HCT116 (cell line): ENCODE measurements at regions not wholly inside any gene's neighbourhood (a gene's known extent, or its start where the extent isn't known, plus 50 kb on each side); places are given as distances from the start of the nearest gene placed in this dataset.

Experiments
- ATAC-seq: fragments of 200-7000 bp; cut with Tn5 transposase; 2 replicates; pipeline ENCODE4 v1.9.1; 2020; ENCODE audit warnings: mild to moderate bottlenecking, moderate library complexity
- BruUV-seq: library from RNA; stranded (reverse); fragments of 400-500 nt; replicated peaks from 2 replicates; lab custom pipeline; 2021; lab: Mats Ljungman, UMichigan
- CTCF ChIA-PET: fragments of 300-600 bp; sonication (Branson Sonifier 250); formaldehyde crosslinking; loops from one replicate; lab custom pipeline; 2021; ENCODE audit warnings: antibody characterized with exemption; lab: Charles Lee
- POLR2A ChIA-PET: fragments of 300-600, 350-600 bp; sonication (Branson Sonifier 250); formaldehyde crosslinking; loops from one replicate; lab custom pipeline; 2021; ENCODE audit warnings: antibody characterized with exemption; lab: Charles Lee
- RAD21 ChIA-PET, 2 experiments: fragments of 300-600 bp; sonication (Branson Sonifier 250); formaldehyde crosslinking; loops; one replicate each; lab custom pipeline; 2023; ENCODE audit warnings: low total read pairs in 2 of 2; ENCODE audit not compliant: uncharacterized antibody in 2 of 2, unreplicated experiment in 2 of 2, low non-redundant PET in 1 of 2; lab: Charles Lee
- DNase-seq: peaks from one replicate; pipeline ENCODE4 v3.0.0-alpha.2; 2010; ENCODE audit warnings: low read depth, low spot score
- H2AFZ ChIP-seq: fragments of 200-600 bp; shearing (Covaris generic), sonication (generic); 2 replicates; pipeline ENCODE4 v1.6.1; 2017; ENCODE audit warnings: low read depth, mixed run types, mixed read lengths, antibody characterized with exemption, low read length; ENCODE audit not compliant: poor library complexity, severe bottlenecking
- H3K27ac ChIP-seq: 2 replicates; pipeline ENCODE4 v1.5.1; 2012; ENCODE audit warnings: low read depth, low read length
- H3K27me3 ChIP-seq: fragments of 200-600 bp; sonication (generic); 2 replicates; pipeline ENCODE4 v1.6.1; 2016; ENCODE audit warnings: mixed run types, low read length, mixed read lengths; ENCODE audit not compliant: insufficient read depth
- H3K36me3 ChIP-seq, 2 experiments: fragments of 200-500 bp in 1 of 2; fragments of 200-600 bp in 1 of 2; sonication (Bioruptor generic) in 1 of 2; sonication (generic) in 1 of 2; 2 replicates each; pipeline versions ENCODE4 v1.5.1 to v1.6.1; 2014 to 2016; ENCODE audit warnings: low read length in 2 of 2, inconsistent platforms in 1 of 2, mixed read lengths in 1 of 2, mixed run types in 1 of 2; ENCODE audit not compliant: insufficient read depth in 2 of 2, control insufficient read depth in 1 of 2
- H3K4me1 ChIP-seq, 2 experiments: fragments of 200-600 bp in 1 of 2; sonication (generic) in 1 of 2; 2 replicates each; pipeline versions ENCODE4 v1.5.1 to v1.6.1; 2012 to 2017; ENCODE audit warnings: low read length in 2 of 2, inconsistent platforms in 1 of 2, mild to moderate bottlenecking in 1 of 2, mixed read lengths in 1 of 2, mixed run types in 1 of 2, moderate library complexity in 1 of 2; ENCODE audit not compliant: insufficient read depth in 2 of 2, control insufficient read depth in 1 of 2
- H3K4me2 ChIP-seq: fragments of 200-600 bp; sonication (generic); 2 replicates; pipeline ENCODE4 v1.6.1; 2017; ENCODE audit warnings: mixed run types, low read length, mixed read lengths
- H3K4me3 ChIP-seq, 2 experiments: fragments of 200-600 bp in 1 of 2; sonication (generic) in 1 of 2; replicated peaks in 1 of 2; 2 replicates each; pipeline ENCODE4 v1.5.1; 2011 to 2016; ENCODE audit warnings: low read length in 2 of 2, control low read depth in 1 of 2, low read depth in 1 of 2, mild to moderate bottlenecking in 1 of 2, mixed read lengths in 1 of 2, mixed run types in 1 of 2
- H3K79me2 ChIP-seq: fragments of 200-600 bp; sonication (generic); 2 replicates; pipeline ENCODE4 v1.6.1; 2017; ENCODE audit warnings: mild to moderate bottlenecking, mixed run types, low read length, moderate library complexity, mixed read lengths; ENCODE audit not compliant: insufficient read depth
- H3K9ac ChIP-seq: fragments of 200-600 bp; sonication (generic); 2 replicates; pipeline ENCODE4 v1.6.1; 2016; ENCODE audit warnings: low read length, mixed read lengths
- H3K9me2 ChIP-seq: fragments of 200-600 bp; sonication (generic), shearing (Covaris generic); 2 replicates; pipeline ENCODE4 v1.6.1; 2017; ENCODE audit warnings: mixed run types, mild to moderate bottlenecking, moderate library complexity; ENCODE audit not compliant: insufficient read depth
- H3K9me3 ChIP-seq, 2 experiments: fragments of 200-500 bp in 1 of 2; fragments of 200-600 bp in 1 of 2; sonication (Bioruptor generic) in 1 of 2; sonication (generic) in 1 of 2; 2 replicates each; pipeline ENCODE4 v1.6.1; 2014 to 2017; ENCODE audit warnings: low read length in 2 of 2, mixed read lengths in 2 of 2, inconsistent platforms in 1 of 2, low read depth in 1 of 2, mild to moderate bottlenecking in 1 of 2, mixed run types in 1 of 2, moderate library complexity in 1 of 2; ENCODE audit not compliant: control insufficient read depth in 1 of 2, insufficient read depth in 1 of 2
- H4K20me1 ChIP-seq: fragments of 200-600 bp; sonication (generic), shearing (Covaris generic); 2 replicates; pipeline ENCODE4 v1.6.1; 2017; ENCODE audit warnings: mixed run types, mild to moderate bottlenecking, moderate library complexity; ENCODE audit not compliant: insufficient read depth
- CBX3 ChIP-seq: IDR thresholded peaks from 2 replicates; pipeline ENCODE4 v1.6.1; 2012; ENCODE audit warnings: low read depth
- EGR1 ChIP-seq: IDR thresholded peaks from 2 replicates; pipeline ENCODE4 v1.6.1; 2012; ENCODE audit warnings: low read depth
- EZH2phosphoT487 ChIP-seq: fragments of 200-600 bp; IDR thresholded peaks from 2 replicates; pipeline ENCODE4 v1.6.1; 2018; ENCODE audit warnings: antibody characterized with exemption, borderline replicate concordance
- SRF ChIP-seq: IDR thresholded peaks from 2 replicates; pipeline ENCODE4 v1.6.1; 2012; ENCODE audit warnings: low read depth
- TCF7L2 ChIP-seq: IDR thresholded peaks from 2 replicates; pipeline ENCODE4 v1.7.0; 2011; ENCODE audit warnings: borderline replicate concordance, inconsistent platforms; ENCODE audit not compliant: insufficient read depth, insufficient read length; ENCODE audit errors: extremely low read depth
- YY1 ChIP-seq: IDR thresholded peaks from 2 replicates; pipeline ENCODE4 v1.6.1; 2011; ENCODE audit warnings: low read length, low read depth, moderate library complexity, mild to moderate bottlenecking; ENCODE audit not compliant: insufficient replicate concordance; ENCODE audit errors: extremely low read depth
- intact Hi-C: fragments of 100-400 bp; cut with micrococcal nuclease; formaldehyde crosslinking; loops from 2 replicates; pipeline ENCODE4 v1.10.0; 2022
- TF ChIP-seq, protein P1 (sequence below), 3 experiments: fragments of 200-600 bp in 1 of 3; sonication (generic) in 1 of 3; IDR thresholded peaks in 2 of 3; conservative IDR thresholded peaks in 1 of 3; 2 replicates each; pipeline ENCODE4 v1.5.1; 2012 to 2017; ENCODE audit warnings: low read depth in 2 of 3, low read length in 2 of 3, antibody characterized with exemption in 1 of 3, borderline replicate concordance in 1 of 3, control low read depth in 1 of 3, mild to moderate bottlenecking in 1 of 3, mixed read lengths in 1 of 3, mixed run types in 1 of 3, moderate library complexity in 1 of 3; ENCODE audit not compliant: insufficient read depth in 1 of 3
- TF ChIP-seq, protein P2 (sequence below): IDR thresholded peaks from 2 replicates; pipeline ENCODE4 v1.6.1; 2011; ENCODE audit warnings: mild to moderate bottlenecking, low read length, moderate library complexity; ENCODE audit not compliant: insufficient replicate concordance; ENCODE audit errors: extremely low read depth

DNA sequence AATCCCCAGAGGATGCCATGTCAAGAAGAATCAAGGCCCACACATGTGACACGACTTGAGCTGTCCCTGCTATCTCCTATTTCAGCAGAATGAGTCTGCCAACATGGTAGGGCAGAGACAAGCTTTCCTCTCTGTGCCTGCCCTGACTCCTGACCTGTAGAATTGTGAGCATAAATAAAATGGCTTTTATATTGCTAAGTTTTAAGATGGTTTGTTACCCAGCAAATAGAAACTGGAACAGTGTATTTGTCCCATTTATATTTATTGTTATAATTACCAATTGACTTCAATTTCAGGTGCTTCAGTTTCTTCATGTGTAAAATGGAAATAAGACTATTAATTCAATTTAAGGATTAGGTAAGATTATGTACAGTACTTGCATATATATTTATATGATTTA lies 90.5 kb downstream of the ASB1 start:
- Histone ChIP-seq H3K79me2 (no peaks in the 10 kb centered on the region), H3K4me1 (no peaks in the 10 kb centered on the region), H3K4me3 (no peak overlapping the region), H3K9ac (no peak overlapping the region), H3K9me3 (peaks cover 4 to 15% of the 10 kb centered on the region in 2 experiments; a peak in 1 of 4 replicates), H4K20me1 (no peaks in the 10 kb centered on the region), H3K9me2 (no peaks in the 10 kb centered on the region), H3K27ac (no peak overlapping the region), H3K27me3 (no peaks in the 10 kb centered on the region), H3K4me2 (no peak overlapping the region), H2AFZ (no peak overlapping the region), H3K36me3 (no peaks in the 10 kb centered on the region)
- intact Hi-C loops, result no loop called here
- CTCF ChIA-PET, result no interaction called here
- no peak for TF ChIP-seq EGR1
- no peak for TF ChIP-seq YY1
- no peak for TF ChIP-seq CBX3
- TF ChIP-seq, protein P1, sequence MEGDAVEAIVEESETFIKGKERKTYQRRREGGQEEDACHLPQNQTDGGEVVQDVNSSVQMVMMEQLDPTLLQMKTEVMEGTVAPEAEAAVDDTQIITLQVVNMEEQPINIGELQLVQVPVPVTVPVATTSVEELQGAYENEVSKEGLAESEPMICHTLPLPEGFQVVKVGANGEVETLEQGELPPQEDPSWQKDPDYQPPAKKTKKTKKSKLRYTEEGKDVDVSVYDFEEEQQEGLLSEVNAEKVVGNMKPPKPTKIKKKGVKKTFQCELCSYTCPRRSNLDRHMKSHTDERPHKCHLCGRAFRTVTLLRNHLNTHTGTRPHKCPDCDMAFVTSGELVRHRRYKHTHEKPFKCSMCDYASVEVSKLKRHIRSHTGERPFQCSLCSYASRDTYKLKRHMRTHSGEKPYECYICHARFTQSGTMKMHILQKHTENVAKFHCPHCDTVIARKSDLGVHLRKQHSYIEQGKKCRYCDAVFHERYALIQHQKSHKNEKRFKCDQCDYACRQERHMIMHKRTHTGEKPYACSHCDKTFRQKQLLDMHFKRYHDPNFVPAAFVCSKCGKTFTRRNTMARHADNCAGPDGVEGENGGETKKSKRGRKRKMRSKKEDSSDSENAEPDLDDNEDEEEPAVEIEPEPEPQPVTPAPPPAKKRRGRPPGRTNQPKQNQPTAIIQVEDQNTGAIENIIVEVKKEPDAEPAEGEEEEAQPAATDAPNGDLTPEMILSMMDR (IDR thresholded peaks at IDR 0.05 in 2 of 3, conservative IDR thresholded peaks at IDR 0.05 in 1 of 3; ENCODE audit: borderline replicate concordance in 1 of 3, insufficient read depth in 1 of 3, low read depth in 2 of 3, low read length in 2 of 3), result no peak
- TF ChIP-seq SRF, result no peak
- no peak for TF ChIP-seq EZH2phosphoT487
- TF ChIP-seq, protein P2, sequence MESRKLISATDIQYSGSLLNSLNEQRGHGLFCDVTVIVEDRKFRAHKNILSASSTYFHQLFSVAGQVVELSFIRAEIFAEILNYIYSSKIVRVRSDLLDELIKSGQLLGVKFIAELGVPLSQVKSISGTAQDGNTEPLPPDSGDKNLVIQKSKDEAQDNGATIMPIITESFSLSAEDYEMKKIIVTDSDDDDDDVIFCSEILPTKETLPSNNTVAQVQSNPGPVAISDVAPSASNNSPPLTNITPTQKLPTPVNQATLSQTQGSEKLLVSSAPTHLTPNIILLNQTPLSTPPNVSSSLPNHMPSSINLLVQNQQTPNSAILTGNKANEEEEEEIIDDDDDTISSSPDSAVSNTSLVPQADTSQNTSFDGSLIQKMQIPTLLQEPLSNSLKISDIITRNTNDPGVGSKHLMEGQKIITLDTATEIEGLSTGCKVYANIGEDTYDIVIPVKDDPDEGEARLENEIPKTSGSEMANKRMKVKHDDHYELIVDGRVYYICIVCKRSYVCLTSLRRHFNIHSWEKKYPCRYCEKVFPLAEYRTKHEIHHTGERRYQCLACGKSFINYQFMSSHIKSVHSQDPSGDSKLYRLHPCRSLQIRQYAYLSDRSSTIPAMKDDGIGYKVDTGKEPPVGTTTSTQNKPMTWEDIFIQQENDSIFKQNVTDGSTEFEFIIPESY, result no peak
- TF ChIP-seq TCF7L2, result no peak
- no TSS peak for BruUV-seq
- POLR2A ChIA-PET, result no interaction called here
- RAD21 ChIA-PET, result no interaction called here
- no peak for DNase-seq
- ATAC-seq, result no peak
